PC-3 (cell line): ENCODE measurements at regions not wholly inside any gene's neighbourhood (a gene's known extent, or its start where the extent isn't known, plus 50 kb on each side); places are given as distances from the start of the nearest gene placed in this dataset.

Source experiments
- ATAC-seq: fragments of 200-7000 bp; cut with Tn5 transposase; 2 replicates; pipeline ENCODE4 v1.9.1; 2020; ENCODE audit warnings: mild to moderate bottlenecking, moderate library complexity
- BruUV-seq: library from RNA; stranded (reverse); fragments of 400-500 nt; replicated peaks from 2 replicates; lab custom pipeline; 2021; lab: Mats Ljungman, UMichigan
- CTCF ChIA-PET: fragments of 300-600 bp; sonication (Branson Sonifier 250); formaldehyde crosslinking; loops from one replicate; lab custom pipeline; 2022; ENCODE audit warnings: antibody characterized with exemption; lab: Charles Lee
- POLR2A ChIA-PET: fragments of 300-600 bp; sonication (Branson Sonifier 250); formaldehyde crosslinking; loops from one replicate; lab custom pipeline; 2022; ENCODE audit warnings: antibody characterized with exemption; ENCODE audit not compliant: unreplicated experiment; lab: Charles Lee
- DNase-seq: peaks from one replicate; pipeline ENCODE4 v3.0.0-alpha.2; 2015
- H2AFZ ChIP-seq: fragments of 300-600 bp; sonication (generic); 2 replicates; pipeline ENCODE4 v1.6.0; 2016; ENCODE audit warnings: antibody characterized with exemption, low read length
- H3F3A ChIP-seq: fragments of 300-600 bp; sonication (generic); one replicate; pipeline ENCODE4 v1.6.0; 2017; ENCODE audit warnings: antibody characterized with exemption, low read length, control low read depth, mild to moderate bottlenecking; ENCODE audit not compliant: unreplicated experiment
- H3K27ac ChIP-seq: fragments of 300-600 bp; sonication (generic); 2 replicates; pipeline ENCODE4 v1.5.1; 2016; ENCODE audit warnings: mild to moderate bottlenecking, low read length
- H3K27me3 ChIP-seq: fragments of 300-600 bp; sonication (generic); 2 replicates; pipeline ENCODE4 v1.6.1; 2016; ENCODE audit warnings: low read length, mixed read lengths
- H3K36me3 ChIP-seq: fragments of 300-600 bp; sonication (generic); 2 replicates; pipeline ENCODE4 v1.6.1; 2016; ENCODE audit warnings: low read depth, mixed run types, low read length, mixed read lengths
- H3K4me1 ChIP-seq: fragments of 300-600 bp; sonication (generic); 2 replicates; pipeline ENCODE4 v1.5.1; 2016; ENCODE audit warnings: low read length; ENCODE audit not compliant: insufficient read depth
- H3K4me2 ChIP-seq: fragments of 300-600 bp; sonication (generic); 2 replicates; pipeline ENCODE4 v1.6.0; 2016; ENCODE audit warnings: low read length
- H3K4me3 ChIP-seq: fragments of 300-600 bp; sonication (generic); 2 replicates; pipeline ENCODE4 v1.5.1; 2016; ENCODE audit warnings: mild to moderate bottlenecking, low read length, mixed read lengths
- H3K79me2 ChIP-seq: fragments of 300-600 bp; sonication (generic); 2 replicates; pipeline ENCODE4 v1.6.1; 2017; ENCODE audit warnings: low read length, mixed read lengths
- H3K9ac ChIP-seq: fragments of 300-600 bp; sonication (generic); 2 replicates; pipeline ENCODE4 v1.6.0; 2016; ENCODE audit warnings: mild to moderate bottlenecking, low read length
- H3K9me2 ChIP-seq: fragments of 300-600 bp; sonication (generic); replicated peaks from 2 replicates; pipeline ENCODE4 v1.6.1; 2016; ENCODE audit warnings: mixed run types, low read length, mixed read lengths
- H3K9me3 ChIP-seq: fragments of 300-600 bp; sonication (generic); 2 replicates; pipeline ENCODE4 v1.6.1; 2016; ENCODE audit warnings: low read length, mixed read lengths
- H4K20me1 ChIP-seq: fragments of 300-600 bp; sonication (generic); 2 replicates; pipeline ENCODE4 v1.6.1; 2016; ENCODE audit warnings: low read length, mixed read lengths
- CTCF ChIP-seq: fragments of 300-600 bp; sonication (generic); conservative IDR thresholded peaks from 2 replicates; pipeline ENCODE4 v1.5.1; 2017; ENCODE audit warnings: antibody characterized with exemption, low read depth, mild to moderate bottlenecking, low read length
- EZH2 ChIP-seq: fragments of 300-600 bp; sonication (generic); IDR thresholded peaks from one replicate; pipeline ENCODE4 v1.6.1; 2017; ENCODE audit warnings: antibody characterized with exemption, mild to moderate bottlenecking, low read length; ENCODE audit not compliant: unreplicated experiment
- EZH2phosphoT487 ChIP-seq: fragments of 300-600 bp; sonication (generic); IDR thresholded peaks from 2 replicates; pipeline ENCODE4 v1.6.1; 2018; ENCODE audit warnings: mild to moderate bottlenecking, antibody characterized with exemption, low read length, borderline replicate concordance
- intact Hi-C: fragments of 100-400 bp; cut with micrococcal nuclease; formaldehyde crosslinking; loops from 2 replicates; pipeline ENCODE4 v1.9.0; 2023

DNA sequence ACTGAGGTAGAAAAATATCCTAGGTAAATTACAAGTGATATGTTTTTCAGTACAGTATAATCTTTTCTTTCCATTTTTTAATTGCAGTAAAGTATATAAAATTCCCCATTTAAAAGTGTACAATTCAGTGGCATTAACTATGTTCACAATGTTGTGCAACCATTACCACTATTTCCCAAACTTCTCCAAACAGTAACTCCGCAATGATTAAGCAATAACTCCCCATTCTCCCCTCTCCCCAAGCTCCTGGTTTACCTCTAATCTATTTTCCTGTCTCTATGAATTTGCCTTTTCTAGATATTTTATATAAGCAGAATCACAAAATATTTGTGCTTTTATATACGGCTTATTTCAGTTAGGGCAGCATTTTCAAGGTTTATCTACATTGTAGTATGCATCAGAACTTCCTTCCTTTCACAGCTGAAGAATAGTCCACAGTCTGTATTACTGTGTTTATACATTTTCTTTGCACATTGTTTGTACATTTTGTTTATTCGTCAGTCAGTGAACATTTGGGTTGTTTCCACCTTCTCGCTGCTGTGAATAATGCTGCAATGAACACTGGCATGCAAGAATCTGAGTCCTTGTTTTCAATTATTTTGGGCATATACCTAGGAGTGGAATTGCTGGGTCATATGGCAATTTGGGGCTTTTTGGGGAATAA, 110.7 kb downstream of the RPL27A start:
- Histone ChIP-seq H3K4me3 (no peak overlapping the region), H4K20me1 (no peaks in the 10 kb centered on the region), H3K27me3 (no peaks in the 10 kb centered on the region), H3K9ac (no peak overlapping the region), H2AFZ (no peak overlapping the region), H3K79me2 (no peaks in the 10 kb centered on the region), H3K4me2 (no peak overlapping the region), H3K9me3 (no peaks in the 10 kb centered on the region), H3K4me1 (0 out of 2 replicates have a peak, but pooled peaks cover 7% of the 10 kb centered on the region), H3K9me2 (no peaks in the 10 kb centered on the region), H3F3A (no peaks in the 10 kb centered on the region), H3K36me3 (no peaks in the 10 kb centered on the region), H3K27ac (no peak overlapping the region)
- no peak for TF ChIP-seq EZH2
- TF ChIP-seq CTCF = no peak
- BruUV-seq = no TSS peak
- intact Hi-C loops = no loop called here
- ChIA-PET POLR2A (no interaction called here), CTCF (no interaction called here)
- no peak for ATAC-seq
- DNase-seq = no peak

- Histone ChIP-seq H3K4me1 (0 out of 2 replicates have a peak, but pooled peaks cover 7% of the 10 kb centered on the region), H3K27ac (no peak overlapping the region), H4K20me1 (no peaks in the 10 kb centered on the region), H2AFZ (no peak overlapping the region), H3K9me3 (no peaks in the 10 kb centered on the region), H3K4me2 (no peak overlapping the region), H3K36me3 (no peaks in the 10 kb centered on the region), H3K4me3 (no peak overlapping the region), H3K27me3 (no peaks in the 10 kb centered on the region), H3K79me2 (no peaks in the 10 kb centered on the region), H3K9ac (no peak overlapping the region), H3F3A (no peaks in the 10 kb centered on the region), H3K9me2 (no peaks in the 10 kb centered on the region)
- intact Hi-C loops = no loop called here
- DNase-seq (no peak), ATAC-seq (no peak)
- BruUV-seq = no TSS peak
- TF ChIP-seq EZH2 (no peak), CTCF (no peak), EZH2phosphoT487 (no peak)
- ChIA-PET CTCF (no interaction called here), POLR2A (no interaction called here)
Observed at GRCh38 chr11:8794126-8794525, 111.5 kb downstream of the RPL27A start.

- no peak overlapping the region for H3K4me2 ChIP-seq
- no peaks in the 10 kb centered on the region for H3K36me3 ChIP-seq
- no peak overlapping the region for H2AFZ ChIP-seq
- no peaks in the 10 kb centered on the region for H3K9me2 ChIP-seq
- no peak overlapping the region for H3K9ac ChIP-seq
- H3K9me3 ChIP-seq = no peaks in the 10 kb centered on the region
- no peaks in the 10 kb centered on the region for H3F3A ChIP-seq
- H3K79me2 ChIP-seq = no peaks in the 10 kb centered on the region
- 0 out of 2 replicates have a peak, but pooled peaks cover 7% of the 10 kb centered on the region for H3K4me1 ChIP-seq
- no peak overlapping the region for H3K27ac ChIP-seq
- ChIA-PET CTCF (no interaction called here), POLR2A (no interaction called here)
- DNase-seq (peak; percentile 39), ATAC-seq (peak; percentile 56)
- no peak overlapping the region for H3K4me3 ChIP-seq
- TF ChIP-seq EZH2phosphoT487 = no peak
- no peak for TF ChIP-seq EZH2
- peak; percentile 50; the same call in 1 of the 2 replicates for TF ChIP-seq CTCF
- H4K20me1 ChIP-seq = no peaks in the 10 kb centered on the region
- no TSS peak for BruUV-seq
- intact Hi-C loops = no loop called here
- H3K27me3 ChIP-seq = no peaks in the 10 kb centered on the region
Observed at GRCh38 chr11:8794677-8795103, 112.1 kb downstream of the RPL27A start.
